ENCODE measurements at regions not wholly inside any gene's neighbourhood (a gene's known extent, or its start where the extent isn't known, plus 50 kb on each side); places are given as distances from the start of the nearest gene placed in this dataset.
"Not testable (repeated sequence)": the region's sequence is repeated elsewhere in the genome, so short reads cannot be mapped to it uniquely, and the experiment has no call there.

- no peak for DNase-seq (ENCODE audit: low read depth in 2 of 2, low spot score in 1 of 2)
These were observed 206.3 kb upstream of the ATP6AP2 start for GRCh38 chrX:40374486-40374885.

GRCh38 chrX:40373641-40374040, 207.1 kb upstream of the ATP6AP2 start:
- DNase-seq (ENCODE audit: low read depth in 2 of 2, low spot score in 1 of 2): no peak

- no peak for DNase-seq (ENCODE audit: low read depth in 2 of 2, low spot score in 1 of 2)
These were observed 207.7 kb upstream of the ATP6AP2 start for GRCh38 chrX:40373025-40373424.

GRCh38 chrX:40371376-40371775, 209.4 kb upstream of the ATP6AP2 start:
- no peak for DNase-seq (ENCODE audit: low read depth in 2 of 2, low spot score in 1 of 2)

- no peak for DNase-seq (ENCODE audit: low read depth in 2 of 2, low spot score in 1 of 2)
These were observed 212.1 kb upstream of the ATP6AP2 start for GRCh38 chrX:40368611-40369061.

GRCh38 chrX:40366661-40367060, 214.1 kb upstream of the ATP6AP2 start:
- no peak for DNase-seq (ENCODE audit: low read depth in 2 of 2, low spot score in 1 of 2)

GRCh38 chrX:40362291-40362690, 218.5 kb upstream of the ATP6AP2 start:
- DNase-seq (ENCODE audit: low read depth in 2 of 2, low spot score in 1 of 2): not testable (repeated sequence)

GRCh38 chrX:40360557-40360956, 220.2 kb upstream of the ATP6AP2 start:
- DNase-seq (ENCODE audit: low read depth in 2 of 2, low spot score in 1 of 2): no peak

GRCh38 chrX:40359593-40359992, 221.2 kb upstream of the ATP6AP2 start:
- no peak for DNase-seq (ENCODE audit: low read depth in 2 of 2, low spot score in 1 of 2)

GRCh38 chrX:40358994-40359393, 221.8 kb upstream of the ATP6AP2 start:
- no peak for DNase-seq (ENCODE audit: low read depth in 2 of 2, low spot score in 1 of 2)

- DNase-seq (ENCODE audit: low read depth in 2 of 2, low spot score in 1 of 2): no peak
These were observed 231.5 kb upstream of the ATP6AP2 start for GRCh38 chrX:40349251-40349650.

- DNase-seq (ENCODE audit: low read depth in 2 of 2, low spot score in 1 of 2): no peak
These were observed 234.4 kb upstream of the ATP6AP2 start for GRCh38 chrX:40346379-40346778.

GRCh38 chrX:40343319-40343718, 237.5 kb upstream of the ATP6AP2 start:
- DNase-seq (ENCODE audit: low read depth in 2 of 2, low spot score in 1 of 2): no peak

- DNase-seq (ENCODE audit: low read depth in 2 of 2, low spot score in 1 of 2): no peak
These were observed 240.7 kb upstream of the ATP6AP2 start for GRCh38 chrX:40340116-40340515.

- no peak for DNase-seq (ENCODE audit: low read depth in 2 of 2, low spot score in 1 of 2)
These were observed 235.6 kb upstream of the BCOR start for GRCh38 chrX:40333344-40333743.

GRCh38 chrX:40331762-40332161, 234.0 kb upstream of the BCOR start:
- no peak for DNase-seq (ENCODE audit: low read depth in 2 of 2, low spot score in 1 of 2)

- DNase-seq (ENCODE audit: low read depth in 2 of 2, low spot score in 1 of 2): no peak
These were observed 233.6 kb upstream of the BCOR start for GRCh38 chrX:40331353-40331752.

GRCh38 chrX:40329616-40330015, 231.9 kb upstream of the BCOR start:
- no peak for DNase-seq (ENCODE audit: low read depth in 2 of 2, low spot score in 1 of 2)

GRCh38 chrX:40327085-40327484, 229.3 kb upstream of the BCOR start:
- DNase-seq (ENCODE audit: low read depth in 2 of 2, low spot score in 1 of 2): no peak

GRCh38 chrX:40326186-40326965, 228.6 kb upstream of the BCOR start:
- no peak for DNase-seq (ENCODE audit: low read depth in 2 of 2, low spot score in 1 of 2)

- DNase-seq (ENCODE audit: low read depth in 2 of 2, low spot score in 1 of 2): no peak
These were observed 227.4 kb upstream of the BCOR start for GRCh38 chrX:40325161-40325560.

GRCh38 chrX:40323977-40324376, 226.2 kb upstream of the BCOR start:
- DNase-seq (ENCODE audit: low read depth in 2 of 2, low spot score in 1 of 2): no peak

- DNase-seq (ENCODE audit: low read depth in 2 of 2, low spot score in 1 of 2): no peak
These were observed 223.1 kb upstream of the BCOR start for GRCh38 chrX:40320819-40321218.

All from stimulated activated CD8-positive, alpha-beta memory T cell treated with anti-CD3 and anti-CD28 coated beads, Interleukin-4, amount 100 ng/mL, for 1 hour (primary cell).